ENCODE measurements at regions not wholly inside any gene's neighbourhood (a gene's known extent, or its start where the extent isn't known, plus 50 kb on each side); places are given as distances from the start of the nearest gene placed in this dataset.

DNA sequence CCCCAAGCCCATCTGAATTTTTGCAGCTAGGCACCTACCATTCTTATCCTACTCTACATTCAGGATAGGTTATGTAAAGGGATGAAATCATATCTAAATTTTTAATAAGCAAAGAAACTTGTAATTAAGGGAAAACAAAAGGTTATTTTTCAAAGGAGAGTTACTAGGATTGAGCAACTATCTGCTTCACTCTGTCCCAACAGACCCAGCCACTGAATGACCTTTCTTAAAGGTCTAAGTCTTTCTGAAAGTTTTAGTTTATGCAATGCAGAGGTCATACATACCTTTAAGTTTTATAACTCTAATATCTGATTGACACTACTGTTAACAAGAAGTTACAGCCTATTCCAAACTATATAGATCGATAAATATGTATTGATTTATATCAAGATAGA is 209.2 kb upstream of the CTNNB1 start:
- no peak for DNase-seq (ENCODE audit: low read depth in 2 of 2)

DNA sequence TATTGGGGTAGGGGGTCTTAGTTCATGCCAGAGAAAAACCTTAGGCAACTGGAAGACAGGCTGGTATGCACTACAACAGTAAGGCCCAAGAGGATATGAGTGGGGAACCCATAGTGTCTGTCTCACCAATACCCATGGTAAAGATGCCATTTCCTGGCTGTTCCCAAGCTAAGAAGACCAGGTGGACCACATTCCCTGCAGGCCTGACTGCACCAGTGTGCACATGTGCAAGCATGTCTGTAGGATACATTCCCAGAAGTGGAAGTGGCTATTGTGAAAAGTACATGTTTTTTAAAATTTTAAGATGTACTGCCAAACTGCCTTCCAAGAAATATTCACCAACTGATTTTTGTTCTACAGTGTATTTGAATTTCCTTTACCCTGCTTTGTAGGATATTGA is 207.3 kb upstream of the CTNNB1 start:
- DNase-seq (ENCODE audit: low read depth in 2 of 2) = no peak

DNA sequence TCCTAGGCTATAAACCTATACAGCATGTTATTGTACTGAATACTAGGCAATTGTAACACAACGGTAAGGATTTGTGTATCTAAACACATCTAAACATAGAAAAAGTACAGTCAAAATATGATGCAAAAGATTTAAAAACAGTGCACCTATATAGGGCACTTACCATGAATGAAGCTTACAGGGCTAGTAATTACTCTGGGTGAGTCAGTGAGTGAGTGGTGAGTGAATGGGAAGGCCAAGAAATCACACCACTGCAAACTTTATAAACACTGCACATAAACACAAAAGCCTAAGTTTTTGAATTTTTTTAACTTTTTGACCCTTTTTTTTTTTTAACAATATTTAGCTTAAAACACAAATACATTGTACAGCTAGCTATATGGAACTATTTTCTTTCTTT is 204.7 kb upstream of the CTNNB1 start:
- no peak for DNase-seq (ENCODE audit: low read depth in 2 of 2)

- no peak for DNase-seq (ENCODE audit: low read depth in 2 of 2)
Measured at GRCh38 chr3:40995271-40995670, 204.0 kb upstream of the CTNNB1 start.

DNA sequence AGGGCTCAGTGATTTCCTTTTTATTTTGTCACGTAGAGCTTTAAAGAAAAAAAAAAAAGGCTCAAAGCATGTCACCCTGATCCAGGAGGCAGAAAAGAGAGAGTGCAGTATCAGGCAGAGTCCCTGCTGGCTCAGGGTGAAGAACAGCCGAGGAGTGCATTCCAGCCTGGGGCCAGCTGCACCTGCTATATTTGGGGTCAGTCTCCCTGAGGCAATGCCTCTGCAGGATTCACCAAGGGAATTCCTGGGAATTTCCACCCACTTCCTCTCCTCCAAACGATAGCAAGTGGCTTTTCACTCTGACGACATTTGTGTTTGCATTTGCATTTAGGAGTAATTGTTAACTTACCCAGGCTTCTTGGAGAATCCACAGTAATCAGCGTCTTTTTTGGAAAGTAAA is 202.9 kb upstream of the CTNNB1 start:
- no peak for DNase-seq (ENCODE audit: low read depth in 2 of 2)

DNA sequence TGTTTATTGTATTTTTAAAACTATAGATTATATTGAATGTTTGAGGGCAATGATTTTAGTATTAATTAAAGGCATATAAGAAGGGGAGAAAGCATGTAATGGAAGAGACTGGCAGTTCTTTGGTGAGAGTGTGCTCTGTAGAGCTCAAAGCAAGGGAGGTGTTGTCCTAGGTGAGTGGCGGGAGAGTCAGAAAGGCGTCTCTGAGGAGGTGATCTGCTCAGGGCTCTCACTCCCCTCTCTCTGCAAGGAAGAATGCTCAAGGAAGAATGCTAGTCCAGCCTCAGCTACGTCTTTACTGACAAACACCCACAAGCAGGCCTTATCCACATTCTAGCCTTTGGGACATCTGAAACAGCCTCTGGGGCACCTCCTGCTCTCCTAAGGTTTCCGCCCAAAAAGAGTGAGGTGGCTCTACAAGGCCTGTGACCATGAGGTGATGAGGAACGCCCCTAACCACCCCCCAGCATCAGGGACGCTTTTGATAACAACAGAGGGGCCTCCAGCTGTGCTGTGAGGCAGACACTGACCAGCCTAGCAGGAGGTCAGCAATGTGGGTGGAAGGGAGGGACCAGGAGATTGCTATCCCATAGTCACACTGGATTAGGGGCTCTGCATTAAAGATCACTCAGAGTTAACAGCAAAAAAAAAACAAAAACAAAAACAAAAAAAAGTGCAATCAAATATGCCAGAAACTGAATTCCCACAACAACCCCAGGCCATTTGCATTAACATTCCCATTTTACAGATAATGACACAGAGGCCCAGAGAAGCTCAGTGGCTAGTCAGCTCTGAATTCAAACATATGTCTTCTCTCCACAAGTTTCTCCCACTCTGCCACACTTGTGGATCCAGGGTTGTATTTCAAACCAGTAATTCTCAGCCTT is 202.2 kb upstream of the CTNNB1 start:
- DNase-seq (ENCODE audit: low read depth in 2 of 2) = no peak

GRCh38 chr3:40997711-40998519 is 201.4 kb upstream of the CTNNB1 start:
- no peak for DNase-seq (ENCODE audit: low read depth in 2 of 2)

- DNase-seq (ENCODE audit: low read depth in 2 of 2) = no peak
Measured at GRCh38 chr3:40999682-41000081, 199.6 kb upstream of the CTNNB1 start.

GRCh38 chr3:41000471-41000870 is 198.8 kb upstream of the CTNNB1 start:
- no peak for DNase-seq (ENCODE audit: low read depth in 2 of 2)

DNA sequence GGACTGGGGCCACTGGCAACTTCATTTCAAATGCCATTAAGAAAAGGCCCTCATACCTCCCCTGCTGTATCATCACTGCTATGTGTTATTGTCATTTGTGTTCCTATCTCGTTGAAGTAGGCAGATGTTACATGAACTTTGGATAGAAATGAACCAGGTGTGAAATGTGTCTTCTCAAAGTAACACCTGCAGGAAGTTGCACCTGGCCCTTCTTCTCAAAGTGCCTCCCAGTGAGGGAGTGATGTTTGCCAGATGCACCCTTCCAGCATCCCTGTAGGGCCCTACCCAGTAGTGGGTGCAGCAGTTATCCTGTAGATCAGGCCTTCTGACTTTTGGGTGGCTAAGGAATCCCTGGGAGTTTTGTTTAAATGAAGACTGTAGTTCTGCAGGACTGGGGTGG is 197.7 kb upstream of the CTNNB1 start:
- no peak for DNase-seq (ENCODE audit: low read depth in 2 of 2)

DNA sequence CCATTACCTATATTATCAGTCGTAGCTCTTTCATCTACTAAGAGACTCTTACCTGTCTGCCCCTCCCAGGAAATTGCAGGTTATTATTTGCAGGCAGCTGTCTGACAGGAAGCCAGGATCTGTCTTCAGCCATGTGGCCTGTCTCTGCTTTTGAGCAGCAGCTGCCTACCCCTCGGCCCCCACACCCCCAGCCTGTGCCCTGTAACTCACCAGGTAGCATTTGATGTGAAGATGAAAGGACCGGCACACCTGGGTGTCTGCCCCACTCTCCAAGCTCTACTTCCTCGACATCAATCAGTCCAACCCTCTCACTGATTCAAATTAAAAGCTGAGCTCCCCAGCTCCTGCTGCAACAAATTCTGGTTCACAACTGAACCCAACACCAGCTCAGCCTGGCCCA is 197.2 kb upstream of the CTNNB1 start:
- no peak for DNase-seq (ENCODE audit: low read depth in 2 of 2)

DNA sequence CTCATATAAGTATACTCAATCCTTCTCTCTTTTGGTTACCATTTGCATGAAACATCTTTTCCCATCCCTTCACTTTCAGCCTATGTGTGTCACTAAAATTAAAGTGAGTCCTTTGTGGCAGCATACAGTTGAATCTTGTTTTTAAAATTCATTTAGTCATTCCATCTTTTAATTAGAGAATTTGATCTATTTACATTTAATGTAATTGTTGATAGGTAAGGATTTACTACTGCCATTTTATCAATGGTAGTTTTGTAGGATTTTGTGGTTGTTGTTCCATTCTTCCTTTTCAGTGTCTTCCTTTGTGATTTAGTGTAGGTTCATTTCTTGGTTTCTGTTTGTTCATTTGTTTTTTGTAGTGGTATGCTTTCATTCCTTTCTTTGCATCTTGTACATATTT is 191.9 kb upstream of the CTNNB1 start:
- no peak for DNase-seq (ENCODE audit: low read depth in 2 of 2)

- no peak for DNase-seq (ENCODE audit: low read depth in 2 of 2)
Measured at GRCh38 chr3:41011854-41012253, 187.5 kb upstream of the CTNNB1 start.

DNA sequence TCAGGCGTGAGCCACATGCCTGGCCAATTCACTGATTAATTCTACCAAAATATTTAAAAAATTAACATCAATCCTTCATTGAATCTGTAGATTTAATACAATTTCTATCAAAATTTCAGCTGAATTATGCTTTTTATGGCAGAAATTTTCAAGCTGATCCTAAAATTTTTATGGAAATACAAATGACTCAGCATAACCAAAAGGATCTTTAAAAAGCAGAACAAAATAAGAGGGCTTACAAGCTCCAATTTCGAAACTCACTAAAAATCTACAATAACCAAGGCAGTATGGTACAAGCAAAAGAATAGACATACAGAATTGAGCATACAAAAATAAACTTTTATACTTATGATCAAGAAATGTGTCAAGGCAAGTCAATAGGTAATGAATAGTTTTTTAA is 180.4 kb upstream of the CTNNB1 start:
- no peak for DNase-seq (ENCODE audit: low read depth in 2 of 2)

- DNase-seq (ENCODE audit: low read depth in 2 of 2) = no peak
Measured at GRCh38 chr3:41024031-41024836, 175.1 kb upstream of the CTNNB1 start.

- DNase-seq (ENCODE audit: low read depth in 2 of 2) = no peak
Measured at GRCh38 chr3:41026394-41027177, 172.7 kb upstream of the CTNNB1 start.

GRCh38 chr3:41029356-41029755 is 169.9 kb upstream of the CTNNB1 start:
- no peak for DNase-seq (ENCODE audit: low read depth in 2 of 2)

DNA sequence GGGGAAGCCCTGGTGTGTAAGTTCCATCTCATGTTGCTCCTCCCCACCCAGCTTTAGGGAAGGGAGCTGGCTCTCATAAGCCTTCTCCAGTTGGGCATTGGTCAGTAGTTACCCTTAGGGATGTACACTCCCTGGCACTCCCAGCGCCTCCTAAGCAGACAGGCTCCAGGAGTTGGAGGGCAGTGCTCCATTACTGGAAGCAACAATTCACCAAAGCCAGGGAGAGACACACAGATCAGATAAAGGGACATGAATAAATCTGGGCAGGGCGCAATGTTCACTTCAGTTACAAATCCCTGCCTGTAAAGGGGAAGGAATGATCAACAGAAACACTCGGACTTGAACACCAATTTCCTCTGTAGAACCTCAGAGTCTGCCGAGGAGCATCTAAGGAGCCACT is 169.1 kb upstream of the CTNNB1 start:
- no peak for DNase-seq (ENCODE audit: low read depth in 2 of 2)

- no peak for DNase-seq (ENCODE audit: low read depth in 2 of 2)
Measured at GRCh38 chr3:41031401-41031800, 167.9 kb upstream of the CTNNB1 start.

- no peak for DNase-seq (ENCODE audit: low read depth in 2 of 2)
Measured at GRCh38 chr3:41033956-41034519, 165.3 kb upstream of the CTNNB1 start.

GRCh38 chr3:41035456-41036022 is 163.8 kb upstream of the CTNNB1 start:
- DNase-seq (ENCODE audit: low read depth in 2 of 2) = no peak

Data from stimulated activated CD4-positive, alpha-beta T cell treated with anti-CD3 and anti-CD28 coated beads, Interleukin-1b, Interleukin-23, amount 100 ng/mL, for 1 hour (primary cell).